HepG2 (cell line): ENCODE measurements at regions not wholly inside any gene's neighbourhood (a gene's known extent, or its start where the extent isn't known, plus 50 kb on each side); places are given as distances from the start of the nearest gene placed in this dataset.
"Not testable (repeated sequence)": the region's sequence is repeated elsewhere in the genome, so short reads cannot be mapped to it uniquely, and the experiment has no call there.

Experiments
- CREM ChIP-seq, 2 experiments: sonication (generic) in 1 of 2; formaldehyde crosslinking in 1 of 2; IDR thresholded peaks; 2 replicates each; pipeline versions ENCODE4 v1.4.0 to v1.6.1; 2016 to 2020; ENCODE audit warnings: antibody characterized with exemption in 1 of 2, mild to moderate bottlenecking in 1 of 2, missing genetic modification reagents in 1 of 2
- ELF3 ChIP-seq: IDR thresholded peaks from 2 replicates; pipeline ENCODE4 v1.6.1; 2016; ENCODE audit warnings: missing genetic modification reagents, missing compliant biosample characterization
- NFATC3 ChIP-seq: sonication (generic); formaldehyde crosslinking; IDR thresholded peaks from 2 replicates; pipeline ENCODE4 v1.5.1; 2020; ENCODE audit warnings: mild to moderate bottlenecking, missing genetic modification reagents
- NFKB2 ChIP-seq: sonication (generic); formaldehyde crosslinking; IDR thresholded peaks from 2 replicates; pipeline ENCODE4 v1.4.0; 2020; ENCODE audit warnings: missing genetic modification reagents, borderline replicate concordance
- SIX1 ChIP-seq: sonication (generic); formaldehyde crosslinking; IDR thresholded peaks from 2 replicates; pipeline ENCODE4 v1.4.0; 2020; ENCODE audit warnings: missing genetic modification reagents, borderline replicate concordance
- TARDBP ChIP-seq: sonication (generic); formaldehyde crosslinking; IDR thresholded peaks from 2 replicates; pipeline ENCODE4 v1.8.0; 2022; ENCODE audit warnings: mild to moderate bottlenecking, missing genetic modification reagents
- U2AF2 ChIP-seq: fragments of 200-400 bp; formaldehyde crosslinking; IDR thresholded peaks from 2 replicates; pipeline ENCODE4 v1.6.1; 2017; ENCODE audit warnings: low read depth, mild to moderate bottlenecking, low read length
- ZFX ChIP-seq: sonication (generic); formaldehyde crosslinking; IDR thresholded peaks from 2 replicates; pipeline ENCODE4 v1.4.0; 2020; ENCODE audit warnings: mild to moderate bottlenecking, low read depth, missing genetic modification reagents, moderate library complexity
- ZNF180 ChIP-seq: sonication (generic); formaldehyde crosslinking; IDR thresholded peaks from 2 replicates; pipeline ENCODE4 v1.4.0; 2020; ENCODE audit warnings: low read depth, missing genetic modification reagents, borderline replicate concordance

DNA sequence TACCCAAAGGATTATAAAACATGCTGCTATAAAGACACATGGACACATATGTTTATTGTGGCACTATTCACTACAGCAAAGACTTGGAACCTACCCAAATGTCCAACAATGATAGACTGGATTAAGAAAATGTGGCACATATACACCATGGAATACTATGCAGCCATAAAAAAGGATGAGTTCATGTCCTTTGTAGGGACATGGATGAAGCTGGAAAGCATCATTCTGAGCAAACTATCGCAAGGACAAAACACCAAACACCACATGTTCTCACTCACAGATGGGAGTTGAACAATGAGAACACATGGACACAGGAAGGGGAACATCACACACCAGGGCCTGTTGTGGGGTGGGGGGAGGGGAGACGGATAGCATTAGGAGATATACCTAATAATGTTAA lies 101.3 kb upstream of the CAST start:
- TF ChIP-seq ZFX (CRISPR knock-in tag); ZNF180 (CRISPR knock-in tag); U2AF2; NFATC3 (CRISPR knock-in tag); SIX1 (CRISPR knock-in tag); CREM (IDR thresholded peaks at IDR 0.05); CREM (CRISPR knock-in tag; IDR thresholded peaks at IDR 0.05); NFKB2 (CRISPR knock-in tag); TARDBP; ELF3 (CRISPR knock-in tag): not testable (repeated sequence)
